ENCODE measurements at regions not wholly inside any gene's neighbourhood (a gene's known extent, or its start where the extent isn't known, plus 50 kb on each side); places are given as distances from the start of the nearest gene placed in this dataset.

DNA sequence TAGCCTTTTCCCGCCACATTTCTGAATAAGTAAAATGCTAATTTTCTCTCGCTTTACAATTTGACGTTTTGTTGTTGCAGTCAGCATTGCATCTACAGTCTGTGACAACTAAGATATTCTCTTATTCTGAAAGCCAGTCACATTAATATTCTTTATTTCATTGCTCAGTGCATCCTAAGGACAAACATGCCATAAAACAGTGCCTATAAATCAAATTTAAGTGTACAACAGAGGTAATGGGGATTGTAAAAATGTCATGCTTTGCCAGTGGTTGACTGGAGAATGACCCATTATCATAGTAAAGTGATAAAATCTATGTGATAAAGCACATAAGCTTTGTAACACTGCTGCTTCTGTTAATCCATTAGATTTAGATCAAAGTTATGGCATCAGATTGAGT lies 1850.0 kb upstream of the ACO1 start:
- no peak for TF ChIP-seq EZH2 (IDR thresholded peaks at IDR 0.05; ENCODE audit: borderline replicate concordance, low read length)
- TF ChIP-seq, protein P1, sequence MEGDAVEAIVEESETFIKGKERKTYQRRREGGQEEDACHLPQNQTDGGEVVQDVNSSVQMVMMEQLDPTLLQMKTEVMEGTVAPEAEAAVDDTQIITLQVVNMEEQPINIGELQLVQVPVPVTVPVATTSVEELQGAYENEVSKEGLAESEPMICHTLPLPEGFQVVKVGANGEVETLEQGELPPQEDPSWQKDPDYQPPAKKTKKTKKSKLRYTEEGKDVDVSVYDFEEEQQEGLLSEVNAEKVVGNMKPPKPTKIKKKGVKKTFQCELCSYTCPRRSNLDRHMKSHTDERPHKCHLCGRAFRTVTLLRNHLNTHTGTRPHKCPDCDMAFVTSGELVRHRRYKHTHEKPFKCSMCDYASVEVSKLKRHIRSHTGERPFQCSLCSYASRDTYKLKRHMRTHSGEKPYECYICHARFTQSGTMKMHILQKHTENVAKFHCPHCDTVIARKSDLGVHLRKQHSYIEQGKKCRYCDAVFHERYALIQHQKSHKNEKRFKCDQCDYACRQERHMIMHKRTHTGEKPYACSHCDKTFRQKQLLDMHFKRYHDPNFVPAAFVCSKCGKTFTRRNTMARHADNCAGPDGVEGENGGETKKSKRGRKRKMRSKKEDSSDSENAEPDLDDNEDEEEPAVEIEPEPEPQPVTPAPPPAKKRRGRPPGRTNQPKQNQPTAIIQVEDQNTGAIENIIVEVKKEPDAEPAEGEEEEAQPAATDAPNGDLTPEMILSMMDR (conservative IDR thresholded peaks at IDR 0.05 in 1 of 2, IDR thresholded peaks at IDR 0.05 in 1 of 2; ENCODE audit: extremely low read depth in 1 of 2, insufficient read depth in 1 of 2, low read depth in 1 of 2, low read length in 2 of 2): no peak

Data from mammary epithelial cell (primary cell).